OCI-LY3 (cell line): ENCODE measurements at regions not wholly inside any gene's neighbourhood (a gene's known extent, or its start where the extent isn't known, plus 50 kb on each side); places are given as distances from the start of the nearest gene placed in this dataset.

Experiments
- H2AFZ ChIP-seq: fragments of 200-600, 300-600 bp; shearing (Covaris generic); 2 replicates; pipeline ENCODE4 v1.6.0; 2014; ENCODE audit warnings: antibody characterized with exemption, low read depth, low read length
- H3K27ac ChIP-seq: fragments of 200-600, 300-600 bp; sonication (generic); 2 replicates; pipeline ENCODE4 v1.5.1; 2014; ENCODE audit warnings: mild to moderate bottlenecking, low read length, moderate library complexity, mixed read lengths
- H3K27me3 ChIP-seq: fragments of 200-600, 300-600 bp; sonication (generic); 2 replicates; pipeline ENCODE4 v1.6.1; 2014; ENCODE audit warnings: low read depth, low read length, mixed read lengths
- H3K36me3 ChIP-seq: fragments of 200-600, 300-600 bp; sonication (generic); replicated peaks from 2 replicates; pipeline ENCODE3; 2014; ENCODE audit warnings: low read depth, low read length, mixed read lengths
- H3K4me1 ChIP-seq: fragments of 300-600, 200-600 bp; sonication (generic); 2 replicates; pipeline ENCODE4 v1.6.1; 2014; ENCODE audit warnings: low read length, mixed read lengths
- H3K4me2 ChIP-seq: fragments of 200-600, 300-600 bp; sonication (generic); 2 replicates; pipeline ENCODE4 v1.6.1; 2014; ENCODE audit warnings: low read length, mixed read lengths
- H3K4me3 ChIP-seq: fragments of 300-600, 200-600 bp; sonication (generic); 2 replicates; pipeline ENCODE4 v1.5.1; 2014; ENCODE audit warnings: antibody characterized with exemption, mild to moderate bottlenecking, low read length, moderate library complexity
- H3K79me2 ChIP-seq: fragments of 300-600, 200-600 bp; shearing (Covaris generic); 2 replicates; pipeline ENCODE4 v1.6.1; 2014; ENCODE audit warnings: mild to moderate bottlenecking, low read length, mixed read lengths
- H3K9ac ChIP-seq: fragments of 300-600, 200-600 bp; shearing (Covaris generic); 2 replicates; pipeline ENCODE4 v1.6.0; 2014; ENCODE audit warnings: mild to moderate bottlenecking, low read length, moderate library complexity
- H3K9me3 ChIP-seq: fragments of 200-600, 300-600 bp; shearing (Covaris generic); 2 replicates; pipeline ENCODE4 v1.6.1; 2014; ENCODE audit warnings: low read length, mixed read lengths; ENCODE audit not compliant: insufficient read depth
- H4K20me1 ChIP-seq: fragments of 200-600, 300-600 bp; sonication (generic); 2 replicates; pipeline ENCODE4 v1.6.1; 2016; ENCODE audit warnings: low read length, mixed read lengths; ENCODE audit not compliant: insufficient read depth
- CTCF ChIP-seq: fragments of 200-600, 300-600 bp; sonication (generic); IDR thresholded peaks from 2 replicates; pipeline ENCODE4 v1.5.1; 2014; ENCODE audit warnings: antibody characterized with exemption, low read length, low read depth
- EZH2phosphoT487 ChIP-seq: fragments of 200-600 bp; shearing (Covaris generic); IDR thresholded peaks from 2 replicates; pipeline ENCODE4 v1.6.1; 2018; ENCODE audit warnings: antibody characterized with exemption, mixed run types, low read depth

GRCh38 chr11:80186692-80187091 lies 745.9 kb upstream of the TENM4 start:
- Histone ChIP-seq H3K27me3 (no peaks in the 10 kb centered on the region), H2AFZ (no peak overlapping the region), H3K9me3 (no peaks in the 10 kb centered on the region), H3K9ac (no peak overlapping the region), H3K79me2 (no peaks in the 10 kb centered on the region), H3K36me3 (no peaks in the 10 kb centered on the region), H3K4me1 (no peaks in the 10 kb centered on the region), H3K4me2 (no peak overlapping the region), H3K27ac (no peak overlapping the region), H4K20me1 (no peaks in the 10 kb centered on the region), H3K4me3 (no peak overlapping the region)
- no peak for TF ChIP-seq EZH2phosphoT487

- Histone ChIP-seq H3K27me3 (no peaks in the 10 kb centered on the region), H3K9me3 (no peaks in the 10 kb centered on the region), H2AFZ (no peak overlapping the region), H3K36me3 (no peaks in the 10 kb centered on the region), H3K4me3 (no peak overlapping the region), H4K20me1 (no peaks in the 10 kb centered on the region), H3K79me2 (no peaks in the 10 kb centered on the region), H3K27ac (no peak overlapping the region), H3K4me2 (no peak overlapping the region), H3K9ac (no peak overlapping the region), H3K4me1 (no peaks in the 10 kb centered on the region)
- TF ChIP-seq EZH2phosphoT487, result no peak
- no peak for TF ChIP-seq CTCF
These were observed 742.1 kb upstream of the TENM4 start for GRCh38 chr11:80182901-80183300.

- Histone ChIP-seq H3K4me3 (no peak overlapping the region), H3K27me3 (no peaks in the 10 kb centered on the region), H3K9me3 (peaks cover 13% of the 10 kb centered on the region; the same call in 1 of the 2 replicates), H3K27ac (no peak overlapping the region), H3K4me1 (peaks cover 5% of the 10 kb centered on the region), H3K36me3 (no peaks in the 10 kb centered on the region), H4K20me1 (no peaks in the 10 kb centered on the region), H3K79me2 (no peaks in the 10 kb centered on the region), H3K9ac (no peak overlapping the region), H3K4me2 (no peak overlapping the region), H2AFZ (no peak overlapping the region)
- TF ChIP-seq CTCF, result no peak
- no peak for TF ChIP-seq EZH2phosphoT487
These were observed 732.7 kb upstream of the TENM4 start for GRCh38 chr11:80173371-80174136.

DNA sequence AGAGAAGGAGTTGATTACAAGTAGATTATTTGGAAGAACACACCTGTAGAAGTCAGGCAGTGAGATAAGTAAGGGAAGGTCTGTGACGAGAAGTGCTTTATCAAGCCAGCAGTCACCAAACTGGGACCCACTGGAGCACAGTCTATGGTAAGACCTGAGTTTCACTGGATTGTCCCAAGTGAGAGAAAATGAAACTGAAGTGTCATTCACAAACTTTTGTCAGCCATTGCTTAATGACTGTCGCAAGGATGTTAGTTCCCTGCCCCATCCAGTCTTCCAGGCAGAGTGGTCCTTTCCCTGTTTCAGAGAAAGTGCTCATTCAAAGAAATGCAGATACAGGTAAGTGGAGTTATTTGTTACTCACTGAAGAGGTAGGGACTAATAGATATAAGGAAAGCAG lies 728.0 kb upstream of the TENM4 start:
- H2AFZ ChIP-seq, result no peak overlapping the region
- H3K4me1 ChIP-seq, result peaks cover 29% of the 10 kb centered on the region
- TF ChIP-seq CTCF, result no peak
- no peak for TF ChIP-seq EZH2phosphoT487
- H3K4me3 ChIP-seq, result no peak overlapping the region
- no peak overlapping the region for H3K27ac ChIP-seq
- H3K36me3 ChIP-seq, result no peaks in the 10 kb centered on the region
- no peak overlapping the region for H3K9ac ChIP-seq
- H3K79me2 ChIP-seq, result no peaks in the 10 kb centered on the region
- H3K27me3 ChIP-seq, result no peaks in the 10 kb centered on the region
- no peaks in the 10 kb centered on the region for H4K20me1 ChIP-seq
- no peak overlapping the region for H3K4me2 ChIP-seq
- H3K9me3 ChIP-seq, result peaks cover 8% of the 10 kb centered on the region; the same call in 1 of the 2 replicates
